Activated T-helper 9 cell treated with anti-CD3 and anti-CD28 coated beads, Interleukin-2, amount 50 U/mL, for 16 hours (primary cell): ENCODE measurements at regions not wholly inside any gene's neighbourhood (a gene's known extent, or its start where the extent isn't known, plus 50 kb on each side); places are given as distances from the start of the nearest gene placed in this dataset.

Source experiments
- DNase-seq: peaks from one replicate; pipeline ENCODE4 v3.0.0-alpha.2; 2020; ENCODE audit warnings: low read depth

DNA sequence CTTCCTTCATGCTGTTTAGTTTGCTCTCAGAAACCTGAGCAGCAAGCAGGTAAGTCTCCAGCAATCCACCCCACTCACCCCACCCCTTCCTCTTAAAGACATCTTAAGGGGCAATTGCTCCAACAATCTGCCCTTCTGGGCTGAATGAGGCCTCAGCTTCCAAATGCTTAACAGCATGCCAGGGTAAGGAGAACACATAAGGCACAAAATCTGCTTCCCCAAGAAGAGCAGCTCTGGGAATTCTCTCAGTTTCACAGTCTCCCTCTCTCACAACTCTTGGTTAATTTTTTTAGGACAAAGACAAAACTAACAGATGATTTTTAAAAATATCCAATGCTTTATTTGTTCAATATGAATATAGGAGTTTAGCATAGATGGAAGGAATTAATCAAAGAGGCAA, 288.9 kb upstream of the CCDC196 start:
- no peak for DNase-seq

DNA sequence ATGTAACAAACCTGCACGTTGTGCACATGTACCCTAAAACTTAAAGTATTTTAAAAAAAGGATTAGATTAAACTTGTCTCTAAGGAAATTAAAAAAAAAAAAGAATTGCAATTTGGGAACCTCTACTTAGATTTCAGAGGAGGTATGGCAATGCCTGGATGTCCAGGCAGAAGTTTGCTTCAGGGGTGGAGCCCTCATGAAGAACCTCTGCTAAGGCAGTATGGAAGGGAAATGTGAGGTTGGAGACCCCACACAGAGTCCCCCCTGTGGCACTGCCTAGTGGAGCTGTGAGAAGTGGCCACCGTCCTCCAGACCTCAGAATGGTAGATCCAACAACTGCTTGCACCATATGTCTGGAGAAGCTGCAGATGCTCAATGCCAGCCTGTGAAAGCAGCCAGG, 279.6 kb upstream of the CCDC196 start:
- no peak for DNase-seq

DNA sequence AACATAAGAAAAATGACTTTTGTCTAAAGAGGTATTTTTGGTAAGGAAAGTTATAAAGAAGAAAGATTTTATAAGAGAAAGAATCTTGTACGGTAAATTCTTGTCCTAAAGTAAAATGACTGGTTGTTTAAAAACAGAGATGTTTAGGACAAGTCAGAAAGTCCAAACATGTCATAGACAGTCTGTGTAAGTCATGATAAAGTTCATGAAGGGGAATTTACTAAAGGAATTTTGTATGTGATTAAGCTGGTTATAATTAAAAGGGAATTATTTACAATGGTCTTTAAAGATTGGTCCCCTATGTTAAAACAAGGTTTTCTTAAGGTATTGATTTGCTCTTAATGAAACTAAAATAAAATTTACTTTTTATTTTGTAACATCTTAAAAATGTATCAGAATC, 269.4 kb upstream of the CCDC196 start:
- DNase-seq, result no peak

DNA sequence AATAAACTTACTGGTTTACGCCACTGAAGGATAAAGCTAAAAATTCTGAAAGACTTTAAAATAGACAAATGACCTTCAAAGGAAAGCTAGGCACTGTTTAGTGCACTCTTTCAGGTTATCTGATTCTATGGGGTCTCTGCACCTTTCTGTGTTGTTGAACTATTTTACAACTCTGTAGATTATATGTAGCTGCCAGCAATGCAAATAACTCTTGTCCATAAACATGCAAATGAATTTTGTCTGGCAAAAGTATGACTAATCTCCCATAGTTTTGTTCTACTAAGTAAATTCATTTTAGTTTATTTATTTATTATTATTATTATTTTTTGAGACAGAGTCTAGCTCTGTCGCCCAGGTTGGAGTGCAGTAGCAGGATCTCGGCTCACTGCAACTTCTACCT, 266.3 kb upstream of the CCDC196 start:
- no peak for DNase-seq

DNA sequence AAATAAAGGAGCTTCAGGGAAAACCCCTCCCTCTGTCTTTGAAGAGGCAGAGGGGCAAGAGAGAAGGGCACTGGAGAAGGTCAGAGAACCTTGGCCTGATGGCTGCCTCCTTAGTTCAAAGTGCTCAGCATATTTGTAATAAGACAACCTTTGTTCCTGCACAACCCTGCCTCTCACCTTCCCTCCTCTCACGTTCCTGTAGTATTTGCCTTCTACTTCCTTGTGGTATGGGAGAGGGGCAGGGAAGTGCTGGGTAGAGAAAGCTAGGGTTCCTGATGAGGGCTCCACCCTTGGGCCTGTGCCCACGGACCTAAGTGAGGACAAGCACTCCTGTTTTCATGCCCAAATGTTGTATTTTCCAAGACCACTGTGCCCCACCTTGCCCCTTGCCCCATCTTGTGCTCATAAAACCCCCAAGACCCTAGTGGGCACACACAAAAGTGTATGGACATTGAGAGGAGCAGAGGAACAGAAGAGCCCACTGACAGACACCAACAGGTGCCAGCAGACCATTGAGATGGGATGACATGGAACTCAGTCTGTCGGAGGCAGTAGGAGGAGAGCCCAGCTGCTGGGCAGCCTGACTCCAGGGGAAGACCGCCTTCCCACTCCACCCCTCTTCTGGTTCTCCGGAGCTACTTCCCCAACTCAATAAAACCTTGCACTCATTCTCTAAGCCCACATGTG, 261.5 kb upstream of the CCDC196 start:
- DNase-seq, result no peak

DNA sequence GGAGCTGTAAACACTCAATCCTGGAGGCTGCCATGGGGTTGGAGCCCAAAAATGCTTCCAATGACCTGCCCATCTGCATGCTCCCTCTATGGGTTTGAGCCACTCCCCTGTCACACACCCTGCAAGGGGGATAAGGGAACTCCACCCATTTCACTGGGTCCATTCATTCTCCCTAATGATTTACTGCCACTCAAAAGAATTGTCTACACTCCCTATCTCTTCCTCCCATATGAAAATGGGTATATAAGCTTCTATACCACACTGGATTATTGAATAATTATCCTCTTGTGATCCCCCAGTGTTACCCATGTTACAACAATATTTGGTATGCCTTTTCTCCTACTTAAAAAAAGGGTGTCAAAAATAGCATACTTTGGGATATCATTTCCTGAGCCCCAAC, 260.8 kb upstream of the CCDC196 start:
- DNase-seq, result no peak

DNA sequence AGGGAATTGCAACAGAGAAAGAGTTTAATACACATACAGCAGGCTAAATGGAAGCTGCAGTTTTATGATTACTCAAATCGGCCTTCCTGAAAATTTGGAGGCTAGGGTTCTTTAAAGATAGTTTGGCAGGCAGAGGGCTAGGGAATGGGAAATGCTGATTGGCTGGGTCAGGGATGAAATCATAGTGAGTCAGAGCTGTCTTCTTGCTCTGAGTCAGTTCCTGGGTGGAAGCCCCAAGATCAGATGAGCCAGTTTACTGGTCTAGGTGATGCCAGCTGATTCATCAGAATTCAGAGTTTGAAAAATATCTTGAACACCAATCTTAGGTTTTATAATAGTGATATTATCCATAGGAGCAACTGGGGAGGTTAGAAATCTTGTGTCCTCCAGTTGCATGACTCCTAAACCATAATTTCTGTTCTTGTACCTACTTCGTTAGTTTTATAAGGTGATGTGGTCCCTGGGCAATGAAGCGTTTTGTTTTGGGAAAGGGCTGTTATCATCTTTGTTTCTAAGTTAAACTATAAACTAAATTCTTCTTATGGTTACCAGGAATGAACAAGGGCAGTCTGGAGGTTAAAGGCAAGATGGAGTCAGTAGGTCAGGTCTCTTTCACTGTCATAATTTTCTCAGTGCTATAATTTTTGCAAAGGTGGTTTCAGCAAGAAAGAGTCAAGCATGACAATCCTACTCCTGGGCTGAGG, 257.8 kb upstream of the CCDC196 start:
- no peak for DNase-seq

DNA sequence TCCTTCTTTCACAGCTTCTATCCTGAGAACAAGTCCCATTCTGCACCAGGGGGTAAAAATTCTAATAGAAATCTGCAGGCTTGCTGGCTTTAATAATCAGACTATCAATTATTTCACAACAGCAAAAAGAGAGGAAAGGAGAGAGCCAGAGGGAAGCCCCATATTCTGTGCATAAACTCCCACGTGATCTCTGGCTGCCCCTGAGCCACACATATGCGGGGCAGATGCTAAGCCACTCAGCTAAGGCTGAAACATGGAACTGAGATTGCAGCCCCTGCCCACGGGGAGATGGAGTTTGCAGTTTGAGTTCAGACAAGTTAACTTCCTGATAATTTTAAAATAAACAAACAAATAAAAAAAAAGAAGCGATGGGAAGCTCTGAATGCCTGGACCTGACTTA, 254.4 kb upstream of the CCDC196 start:
- DNase-seq, result no peak

DNA sequence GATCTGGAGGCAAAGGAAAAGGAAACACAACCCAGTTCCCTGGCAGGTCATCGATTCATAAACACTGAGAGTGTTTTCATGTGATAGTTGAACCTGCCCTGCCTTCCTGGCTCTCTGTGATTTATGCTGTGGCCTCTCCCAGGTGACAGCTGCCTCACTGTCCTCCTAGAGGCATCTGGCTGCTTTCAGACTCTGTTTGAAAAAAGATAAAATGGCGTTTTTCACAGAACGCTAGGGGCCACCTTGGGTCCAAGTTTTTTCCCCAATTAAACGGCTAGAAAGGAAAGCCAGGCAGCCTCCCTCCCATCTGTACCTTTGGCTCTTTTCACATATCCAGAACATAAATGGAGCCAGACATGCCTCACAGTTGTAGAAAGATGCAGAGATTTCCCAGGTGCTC, 252.6 kb upstream of the CCDC196 start:
- no peak for DNase-seq

DNA sequence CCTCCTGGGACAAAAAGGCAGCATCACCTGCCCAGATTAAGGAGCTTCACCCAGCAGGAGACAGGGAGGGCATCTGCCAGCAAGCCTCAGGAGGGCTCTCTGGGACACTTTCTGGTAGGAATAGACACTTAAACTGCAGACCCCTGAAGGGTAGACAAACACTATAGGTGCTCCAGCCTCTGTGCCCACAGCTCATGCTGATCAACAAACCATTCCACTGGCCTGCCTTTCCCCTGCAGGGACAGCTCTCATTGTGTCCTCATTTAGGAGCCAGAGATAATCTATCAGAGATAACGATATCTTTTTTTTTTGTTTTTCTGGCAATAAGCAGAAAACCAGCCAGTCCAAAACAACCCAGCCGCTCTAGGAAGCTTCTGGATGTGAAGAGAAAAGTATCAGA, 251.8 kb upstream of the CCDC196 start:
- no peak for DNase-seq

DNA sequence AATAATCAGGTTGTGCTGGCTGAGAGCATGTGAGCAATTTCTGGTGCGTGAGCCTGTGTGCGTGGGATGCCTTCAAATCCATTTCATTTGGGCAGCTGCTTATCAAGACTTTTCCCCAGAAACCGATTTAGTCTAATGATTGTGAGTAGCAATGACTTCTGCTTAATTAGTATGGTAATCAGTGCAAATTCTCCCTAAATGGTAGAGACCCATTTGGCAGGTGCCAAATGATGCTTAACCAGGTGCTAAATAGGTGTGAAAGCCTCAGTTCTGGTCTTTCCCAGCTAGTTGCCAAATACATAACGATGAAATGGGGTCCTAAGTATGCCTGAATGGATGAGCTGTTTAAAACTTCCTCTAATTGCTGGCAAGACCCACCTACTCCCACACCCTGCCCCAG, 248.4 kb upstream of the CCDC196 start:
- DNase-seq, result no peak

DNA sequence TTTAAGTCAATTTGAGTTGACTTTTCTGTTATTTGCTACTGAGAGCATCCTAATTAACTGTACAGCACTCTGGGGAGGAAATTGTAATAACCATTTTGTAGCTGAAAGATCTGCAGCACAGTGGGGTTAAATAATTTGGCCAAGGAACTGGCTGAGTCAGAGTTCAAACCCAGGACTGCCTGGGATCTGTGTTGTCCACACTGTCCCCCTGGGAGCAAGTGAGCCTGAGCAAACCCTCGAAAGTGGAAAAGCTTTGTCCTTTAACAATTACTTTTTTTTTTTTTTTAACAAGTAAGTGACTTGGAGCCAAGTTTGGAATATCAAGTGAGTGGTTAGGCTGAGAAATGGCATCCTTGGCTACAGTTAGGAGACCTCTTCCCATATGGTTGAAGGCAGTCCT, 247.2 kb upstream of the CCDC196 start:
- DNase-seq, result no peak

DNA sequence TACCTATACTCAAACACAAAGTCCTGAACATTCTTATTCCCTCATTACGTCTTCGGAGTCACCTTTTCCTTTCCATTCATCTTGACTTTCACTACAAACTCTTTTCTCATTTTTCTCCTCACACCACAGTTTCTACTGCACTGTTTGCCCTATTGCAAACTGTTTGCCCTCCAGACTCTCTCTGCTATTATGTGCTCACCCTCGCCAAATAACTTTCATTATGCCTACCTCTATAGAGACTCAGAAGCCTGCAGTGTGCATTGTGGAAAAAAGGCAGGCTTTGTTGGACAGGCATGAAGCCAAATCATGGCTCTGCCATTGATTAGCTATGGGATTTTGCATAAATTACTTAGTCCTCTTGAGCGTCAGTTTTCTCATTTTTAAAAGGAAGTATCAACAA, 246.6 kb upstream of the CCDC196 start:
- DNase-seq, result no peak

DNA sequence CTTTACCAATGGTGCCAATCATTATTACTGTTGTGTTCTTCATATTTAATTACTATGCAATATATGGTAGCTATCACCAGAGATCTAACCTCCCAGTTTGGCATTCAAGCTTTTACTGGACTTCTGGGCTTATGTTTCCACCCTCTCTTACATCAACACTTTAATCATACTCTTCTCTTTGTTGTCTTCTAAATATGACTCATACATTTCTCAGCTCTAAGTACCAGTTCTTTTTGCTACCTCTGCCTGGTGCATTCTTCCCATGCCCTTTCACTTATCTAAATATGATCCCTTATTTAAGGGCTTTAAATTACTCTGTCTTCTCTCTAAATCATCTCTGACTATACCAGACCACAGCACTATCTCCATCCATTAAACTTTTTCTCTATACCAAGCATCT, 246.1 kb upstream of the CCDC196 start:
- DNase-seq, result no peak

DNA sequence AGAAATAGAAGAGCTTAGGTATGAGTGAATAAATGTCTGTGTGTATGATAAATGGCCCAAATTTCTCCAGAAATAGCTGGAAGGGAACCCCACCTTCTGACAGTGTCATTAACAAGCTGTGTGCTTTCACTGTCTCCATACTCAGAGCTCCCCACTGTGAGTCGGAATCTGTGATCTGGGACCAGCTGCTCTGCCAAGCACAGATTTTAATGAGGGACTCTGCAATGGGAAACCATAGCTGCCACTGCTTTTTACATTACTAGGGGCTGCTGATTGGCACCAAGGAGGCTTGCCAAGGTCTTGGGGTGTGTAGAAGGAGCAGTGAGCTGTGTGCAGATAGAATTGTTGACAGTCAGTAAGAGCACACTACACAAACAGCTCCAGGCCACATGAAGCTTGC, 244.2 kb upstream of the CCDC196 start:
- no peak for DNase-seq

DNA sequence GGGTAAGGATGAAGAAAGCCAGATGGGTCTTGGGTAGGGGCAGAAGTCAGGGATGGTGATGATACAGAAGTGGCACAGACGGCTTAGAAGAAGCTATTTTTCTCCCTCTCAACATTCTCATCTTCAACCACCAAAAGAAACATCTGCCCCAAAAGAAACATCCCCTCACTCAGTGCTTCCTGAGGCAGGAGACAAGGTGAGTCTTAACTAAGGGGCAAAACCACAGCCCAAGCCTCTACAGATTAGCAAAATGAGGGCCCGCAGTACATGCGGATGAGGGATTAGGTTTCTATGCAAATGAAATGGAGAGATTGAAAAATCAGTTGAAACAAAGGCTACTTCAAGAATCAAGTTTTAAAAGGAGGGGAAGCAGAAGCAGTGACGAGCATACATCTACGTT, 241.3 kb upstream of the CCDC196 start:
- DNase-seq, result no peak

DNA sequence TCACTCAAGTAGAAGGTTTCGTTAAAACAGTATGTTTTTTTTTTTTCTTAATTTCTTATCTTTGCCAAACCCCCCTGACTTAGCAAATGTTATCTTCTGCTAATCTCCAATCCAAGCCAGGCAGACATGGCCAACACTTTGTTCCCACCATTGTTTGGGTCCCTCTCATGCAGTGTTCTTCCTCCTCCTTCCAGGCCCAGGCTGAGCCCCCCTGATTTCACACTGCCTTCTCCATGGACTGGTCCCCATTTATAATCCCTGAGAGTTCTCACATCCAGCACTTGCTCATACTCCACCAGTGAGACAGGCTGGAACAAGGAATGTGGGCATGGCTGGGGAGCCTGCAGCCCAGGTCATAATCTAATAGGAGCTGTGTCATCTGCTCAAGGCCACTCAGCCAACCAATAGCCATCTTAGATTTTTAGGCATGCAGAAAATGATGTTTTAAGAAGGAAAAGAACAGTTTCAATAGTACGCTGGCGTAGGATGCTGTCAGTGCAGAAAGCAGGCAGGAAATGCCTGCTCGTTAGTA, 238.4 kb upstream of the CCDC196 start:
- DNase-seq, result no peak

DNA sequence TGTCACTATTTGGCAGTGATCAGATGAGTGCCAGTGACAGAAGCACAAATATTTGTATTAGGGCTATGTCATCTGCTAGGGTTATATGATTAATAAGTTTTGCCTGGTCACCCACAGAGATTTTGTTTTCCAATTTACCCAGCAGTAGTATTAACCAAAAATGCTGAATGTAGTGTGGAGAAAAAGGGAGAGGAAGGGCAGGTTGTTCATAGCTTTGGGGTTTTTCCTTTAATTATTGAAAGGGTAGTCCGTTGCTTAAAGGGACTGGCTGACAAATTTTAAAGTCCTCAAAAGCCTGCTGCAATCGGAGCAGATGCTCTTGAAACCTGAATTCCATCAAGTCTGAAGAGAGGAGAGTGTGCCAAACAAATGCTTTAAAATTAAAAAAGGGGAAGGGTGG, 237.9 kb upstream of the CCDC196 start:
- DNase-seq, result no peak

DNA sequence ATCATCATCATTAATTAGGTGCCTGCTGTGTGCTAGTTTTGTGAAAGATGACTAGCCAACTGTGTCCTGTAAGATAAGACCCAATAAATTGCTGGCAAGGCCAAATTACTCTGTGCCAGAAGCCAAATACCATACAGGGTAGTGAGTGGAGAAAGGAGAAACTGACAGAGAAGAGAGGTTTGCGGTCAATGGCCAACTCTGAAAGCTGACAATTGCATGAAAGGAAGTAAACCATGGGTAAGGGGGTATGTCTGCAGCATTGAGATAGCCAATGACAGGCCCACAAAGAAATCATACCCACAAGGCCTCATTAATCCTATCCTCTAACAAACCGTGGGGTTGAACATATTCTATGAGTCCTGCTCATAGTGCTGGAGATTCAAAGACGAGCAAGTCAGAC, 236.6 kb upstream of the CCDC196 start:
- DNase-seq, result no peak

DNA sequence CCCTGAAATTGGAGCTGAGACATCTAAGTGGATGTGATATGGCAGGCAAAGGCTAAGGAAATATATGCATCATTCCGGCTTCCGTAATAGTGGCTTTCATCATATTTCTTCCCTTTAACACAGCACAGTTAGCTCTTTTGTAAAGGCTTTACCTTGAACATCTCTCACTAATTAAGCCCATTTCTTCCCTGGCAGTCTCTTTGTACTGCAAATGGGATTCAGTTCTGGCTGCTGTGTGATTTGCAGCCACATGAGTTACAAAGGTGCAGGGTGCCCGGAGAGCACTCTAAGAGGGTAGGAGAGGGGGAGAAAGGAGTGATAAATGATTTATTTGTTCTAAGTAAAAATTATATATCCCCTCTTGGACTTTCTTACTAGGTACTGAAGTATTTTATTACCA, 232.1 kb upstream of the CCDC196 start:
- DNase-seq, result no peak

DNA sequence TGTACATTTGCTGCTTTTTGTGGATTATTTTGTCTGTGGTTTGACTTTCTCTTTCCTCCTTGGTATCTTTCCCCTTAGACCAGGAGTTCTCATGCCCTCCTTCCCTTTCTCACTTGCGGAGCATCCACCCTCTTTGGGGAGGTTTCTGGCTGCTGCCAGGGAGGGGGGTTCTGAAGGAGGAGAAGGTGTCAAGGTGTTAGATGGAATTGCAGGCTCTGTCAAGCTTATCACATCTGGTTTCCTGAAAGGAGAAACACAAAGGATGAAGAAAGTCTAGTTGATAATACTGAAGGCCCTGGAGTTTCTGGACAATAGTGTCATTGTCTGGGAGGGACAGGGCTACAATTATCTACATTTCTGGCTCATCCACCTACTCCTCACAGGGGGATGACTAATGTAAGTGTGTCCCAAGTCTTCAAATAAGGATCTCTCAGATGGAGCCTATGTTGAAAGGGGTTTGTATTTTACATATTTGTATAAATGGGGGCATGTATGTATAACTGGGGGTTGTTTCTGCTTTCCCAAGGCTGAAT, 217.3 kb upstream of the CCDC196 start:
- no peak for DNase-seq

DNA sequence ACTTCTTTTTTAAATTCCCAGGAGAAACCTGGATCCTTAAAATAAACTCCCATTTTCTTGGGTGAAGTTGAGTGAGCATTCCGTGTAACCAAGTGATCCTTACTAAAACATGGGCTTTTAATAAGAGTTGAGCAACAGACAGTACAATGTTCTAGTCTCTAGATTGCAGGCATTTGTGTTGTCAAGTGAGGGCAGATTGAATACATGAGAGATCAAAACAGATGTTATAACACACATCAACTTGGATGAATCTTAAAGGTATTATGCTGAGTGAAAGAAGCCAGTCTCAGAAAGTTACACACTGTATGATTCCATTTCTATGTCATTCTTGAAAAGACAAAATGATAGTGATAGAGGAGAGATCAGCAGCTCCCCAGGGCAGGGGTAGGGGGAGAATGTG, 213.9 kb upstream of the CCDC196 start:
- no peak for DNase-seq

DNA sequence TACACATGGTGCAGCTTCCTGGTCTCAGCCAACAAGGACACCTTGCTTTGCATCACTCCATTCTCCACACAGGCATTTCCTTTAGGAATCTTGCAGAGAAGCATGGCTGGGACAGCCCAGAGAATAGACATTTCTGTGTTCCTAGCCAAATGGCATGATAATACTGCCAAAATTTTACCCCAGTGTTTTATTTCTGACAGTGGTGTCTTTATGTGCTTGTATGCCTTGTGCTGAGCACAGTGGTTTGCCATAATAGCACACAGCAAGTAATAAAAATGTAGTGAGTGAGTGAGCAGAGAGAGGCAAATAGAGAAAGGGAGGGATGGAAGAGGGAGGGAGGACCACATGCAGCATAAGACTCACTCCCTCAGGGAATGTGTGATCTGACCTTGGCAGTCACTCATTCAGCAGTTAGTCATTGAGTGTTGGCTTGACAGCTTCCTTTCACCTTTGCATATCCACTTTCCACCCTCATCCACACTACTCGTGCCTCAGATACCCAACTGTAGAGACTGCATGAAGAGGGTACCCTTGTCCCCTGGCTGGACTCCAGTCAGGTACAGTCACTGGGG, 212.8 kb upstream of the CCDC196 start:
- no peak for DNase-seq
